ENCODE measurements at regions not wholly inside any gene's neighbourhood (a gene's known extent, or its start where the extent isn't known, plus 50 kb on each side); places are given as distances from the start of the nearest gene placed in this dataset.

GRCh38 chr14:75374911-75375310, 52.9 kb upstream of the JDP2 start:
- H3K9me3 ChIP-seq (replicated peaks; ENCODE audit: insufficient read depth, low read length), result no peaks in the 10 kb centered on the region
- no peak overlapping the region for H3K27ac ChIP-seq (ENCODE audit: low read length)
- no peaks in the 10 kb centered on the region for H4K20me1 ChIP-seq (ENCODE audit: insufficient read depth, low read length)
- H2AFZ ChIP-seq (ENCODE audit: low read length), result no peak overlapping the region
- no peak overlapping the region for H3K4me2 ChIP-seq (ENCODE audit: low read depth, low read length)
- H3K9me2 ChIP-seq (replicated peaks; ENCODE audit: insufficient read depth, low read length), result no peaks in the 10 kb centered on the region
- no peaks in the 10 kb centered on the region for H3F3A ChIP-seq (ENCODE audit: insufficient read depth, low read length)
- H3K4me3 ChIP-seq (ENCODE audit: low read length), result no peak overlapping the region
- TF ChIP-seq EZH2phosphoT487 (IDR thresholded peaks at IDR 0.05; ENCODE audit: low read length) (no peak), EZH2 (optimal IDR thresholded peaks at IDR 0.05; ENCODE audit: low read depth, low read length) (no peak), CTCF (IDR thresholded peaks at IDR 0.05; ENCODE audit: low read length) (no peak)
- no peak overlapping the region for H3K9ac ChIP-seq (ENCODE audit: low read length)
- H3K4me1 ChIP-seq (ENCODE audit: low read length), result no peaks in the 10 kb centered on the region
- DNase-seq, result no peak
- H3K27me3 ChIP-seq (replicated peaks; ENCODE audit: insufficient read depth, low read length), result no peaks in the 10 kb centered on the region
- H3K36me3 ChIP-seq (replicated peaks; ENCODE audit: insufficient read depth, low read length), result no peaks in the 10 kb centered on the region
- no peaks in the 10 kb centered on the region for H3K79me2 ChIP-seq (ENCODE audit: low read length)

DNA sequence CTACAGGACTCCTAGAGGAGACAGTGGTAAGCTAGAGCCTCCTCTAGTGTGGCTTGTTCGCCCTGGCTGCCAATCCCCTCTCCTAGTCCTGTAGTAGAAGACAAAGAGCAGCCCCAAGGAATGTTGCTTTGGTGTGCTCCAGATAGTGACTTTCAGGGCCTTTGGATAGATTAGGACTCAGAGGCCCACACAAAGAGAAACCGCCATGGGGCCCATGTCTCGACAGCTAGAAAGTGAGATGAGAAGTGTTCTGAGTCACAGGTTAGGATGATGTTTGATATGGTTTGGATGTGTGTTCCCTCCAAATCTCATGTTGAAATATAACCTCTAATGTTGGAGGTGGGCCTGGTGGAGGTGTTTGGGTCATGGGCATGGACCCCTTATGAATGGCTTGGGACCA, 51.8 kb upstream of the JDP2 start:
- no peaks in the 10 kb centered on the region for H3K9me3 ChIP-seq (replicated peaks; ENCODE audit: insufficient read depth, low read length)
- H3K9ac ChIP-seq (ENCODE audit: low read length), result no peak overlapping the region
- TF ChIP-seq CTCF (IDR thresholded peaks at IDR 0.05; ENCODE audit: low read length) (no peak), EZH2 (optimal IDR thresholded peaks at IDR 0.05; ENCODE audit: low read depth, low read length) (no peak), EZH2phosphoT487 (IDR thresholded peaks at IDR 0.05; ENCODE audit: low read length) (no peak)
- no peaks in the 10 kb centered on the region for H3K36me3 ChIP-seq (replicated peaks; ENCODE audit: insufficient read depth, low read length)
- no peak overlapping the region for H3K27ac ChIP-seq (ENCODE audit: low read length)
- H3K4me2 ChIP-seq (ENCODE audit: low read depth, low read length), result no peak overlapping the region
- no peaks in the 10 kb centered on the region for H3K27me3 ChIP-seq (replicated peaks; ENCODE audit: insufficient read depth, low read length)
- H3F3A ChIP-seq (ENCODE audit: insufficient read depth, low read length), result no peaks in the 10 kb centered on the region
- H2AFZ ChIP-seq (ENCODE audit: low read length), result no peak overlapping the region
- no peaks in the 10 kb centered on the region for H3K9me2 ChIP-seq (replicated peaks; ENCODE audit: insufficient read depth, low read length)
- no peak overlapping the region for H3K4me3 ChIP-seq (ENCODE audit: low read length)
- no peaks in the 10 kb centered on the region for H3K79me2 ChIP-seq (ENCODE audit: low read length)
- no peaks in the 10 kb centered on the region for H4K20me1 ChIP-seq (ENCODE audit: insufficient read depth, low read length)
- H3K4me1 ChIP-seq (ENCODE audit: low read length), result no peaks in the 10 kb centered on the region
- DNase-seq, result no peak

Data from MM.1S (cell line).